HG02943 (cell line): ENCODE measurements at regions not wholly inside any gene's neighbourhood (a gene's known extent, or its start where the extent isn't known, plus 50 kb on each side); places are given as distances from the start of the nearest gene placed in this dataset.
A peak's percentile ranks its signal among the peaks of the same experiment; 100 is the strongest.

Source experiments
- ATAC-seq: cut with Tn5 transposase; IDR thresholded peaks from one replicate; pipeline ENCODE4 v1.9.1; 2021; ENCODE audit warnings: mild to moderate bottlenecking, low read depth, moderate library complexity; ENCODE audit not compliant: unreplicated experiment

GRCh38 chr2:160936044-160936806 lies 224.0 kb upstream of the TANK start:
- no peak for ATAC-seq

- ATAC-seq: no peak
Observed at GRCh38 chr2:160940271-160940670, 220.0 kb upstream of the TANK start.

GRCh38 chr2:160940699-160941098 lies 219.5 kb upstream of the TANK start:
- ATAC-seq: peak; percentile 67

- no peak for ATAC-seq
Observed at GRCh38 chr2:160941290-160941846, 218.9 kb upstream of the TANK start.

GRCh38 chr2:160942476-160943142 lies 217.6 kb upstream of the TANK start:
- no peak for ATAC-seq

- no peak for ATAC-seq
Observed at GRCh38 chr2:160943414-160943813, 216.8 kb upstream of the TANK start.

- no peak for ATAC-seq
Observed at GRCh38 chr2:160952464-160953254, 207.6 kb upstream of the TANK start.

- no peak for ATAC-seq
Observed at GRCh38 chr2:160955578-160955977, 204.7 kb upstream of the TANK start.

- no peak for ATAC-seq
Observed at GRCh38 chr2:160956243-160956802, 203.9 kb upstream of the TANK start.

GRCh38 chr2:160963957-160964356 lies 196.3 kb upstream of the TANK start:
- no peak for ATAC-seq

GRCh38 chr2:160967523-160967922 lies 192.7 kb upstream of the TANK start:
- no peak for ATAC-seq

GRCh38 chr2:160968183-160968582 lies 192.0 kb upstream of the TANK start:
- no peak for ATAC-seq

GRCh38 chr2:160970052-160970965 lies 189.9 kb upstream of the TANK start:
- no peak for ATAC-seq

GRCh38 chr2:160973991-160974390 lies 186.2 kb upstream of the TANK start:
- ATAC-seq: no peak

- ATAC-seq: no peak
Observed at GRCh38 chr2:160974803-160975202, 185.4 kb upstream of the TANK start.

GRCh38 chr2:160976797-160977196 lies 183.4 kb upstream of the TANK start:
- no peak for ATAC-seq

GRCh38 chr2:160977376-160977775 lies 182.9 kb upstream of the TANK start:
- no peak for ATAC-seq

GRCh38 chr2:160977854-160978253 lies 182.4 kb upstream of the TANK start:
- ATAC-seq: no peak

GRCh38 chr2:160984426-160985077 lies 175.7 kb upstream of the TANK start:
- ATAC-seq: no peak
